Osteoblast (primary cell): ENCODE measurements at regions not wholly inside any gene's neighbourhood (a gene's known extent, or its start where the extent isn't known, plus 50 kb on each side); places are given as distances from the start of the nearest gene placed in this dataset.
"Not testable (repeated sequence)": the region's sequence is repeated elsewhere in the genome, so short reads cannot be mapped to it uniquely, and the experiment has no call there.

Experiments used
- DNase-seq: peaks from one replicate; pipeline ENCODE4 v3.0.0; 2011; ENCODE audit warnings: low spot score, mixed read lengths; ENCODE audit not compliant: insufficient read length; ENCODE audit errors: missing footprints
- H2AFZ ChIP-seq: 2 replicates; pipeline ENCODE4 v1.6.0; 2011; ENCODE audit warnings: mild to moderate bottlenecking, low read length
- H3K27ac ChIP-seq: 2 replicates; pipeline ENCODE4 v1.5.1; 2011; ENCODE audit warnings: mild to moderate bottlenecking, low read depth, low read length, moderate library complexity
- H3K27me3 ChIP-seq: 2 replicates; pipeline ENCODE4 v1.6.0; 2012; ENCODE audit warnings: mild to moderate bottlenecking, control low read depth, inconsistent platforms, low read length, moderate library complexity; ENCODE audit not compliant: insufficient read depth
- H3K36me3 ChIP-seq: 2 replicates; pipeline ENCODE4 v1.5.1; 2011; ENCODE audit warnings: mild to moderate bottlenecking, low read length, control low read depth, moderate library complexity; ENCODE audit not compliant: insufficient read depth
- H3K4me1 ChIP-seq: 2 replicates; pipeline ENCODE4 v1.5.1; 2011; ENCODE audit warnings: mild to moderate bottlenecking, low read length, control low read depth, moderate library complexity; ENCODE audit not compliant: insufficient read depth
- H3K4me2 ChIP-seq: 2 replicates; pipeline ENCODE4 v1.6.0; 2011; ENCODE audit warnings: mild to moderate bottlenecking, low read length; ENCODE audit not compliant: insufficient read depth
- H3K4me3 ChIP-seq: fragments of 200-600 bp; sonication (generic); 3 replicates; pipeline ENCODE4 v1.5.1; 2012; ENCODE audit warnings: mild to moderate bottlenecking, low read length, inconsistent platforms; ENCODE audit not compliant: insufficient read depth
- H3K79me2 ChIP-seq: 2 replicates; pipeline ENCODE4 v1.6.0; 2012; ENCODE audit warnings: mild to moderate bottlenecking, low read length, control low read depth, inconsistent platforms; ENCODE audit not compliant: insufficient read depth
- H3K9me3 ChIP-seq: 2 replicates; pipeline ENCODE4 v1.5.1; 2011; ENCODE audit warnings: low read depth, low read length, control low read depth
- H4K20me1 ChIP-seq: 2 replicates; pipeline ENCODE4 v1.6.0; 2012; ENCODE audit warnings: mild to moderate bottlenecking, low read length, control low read depth; ENCODE audit not compliant: insufficient read depth
- CTCF ChIP-seq: IDR thresholded peaks from 2 replicates; pipeline ENCODE4 v1.5.1; 2011; ENCODE audit warnings: mild to moderate bottlenecking, low read depth, low read length, moderate library complexity; ENCODE audit errors: extremely low read depth

GRCh38 chrX:2561456-2561855 lies 60.7 kb upstream of the DHRSX start:
- Histone ChIP-seq H3K79me2 (no peaks in the 10 kb centered on the region), H3K9me3 (no peaks in the 10 kb centered on the region), H2AFZ (no peak overlapping the region), H3K27ac (no peak overlapping the region), H3K27me3 (peaks cover 10% of the 10 kb centered on the region), H3K4me2 (no peak overlapping the region), H3K36me3 (no peaks in the 10 kb centered on the region), H4K20me1 (no peaks in the 10 kb centered on the region), H3K4me1 (no peaks in the 10 kb centered on the region), H3K4me3 (no peak overlapping the region)
- DNase-seq = no peak
- TF ChIP-seq CTCF = no peak

DNA sequence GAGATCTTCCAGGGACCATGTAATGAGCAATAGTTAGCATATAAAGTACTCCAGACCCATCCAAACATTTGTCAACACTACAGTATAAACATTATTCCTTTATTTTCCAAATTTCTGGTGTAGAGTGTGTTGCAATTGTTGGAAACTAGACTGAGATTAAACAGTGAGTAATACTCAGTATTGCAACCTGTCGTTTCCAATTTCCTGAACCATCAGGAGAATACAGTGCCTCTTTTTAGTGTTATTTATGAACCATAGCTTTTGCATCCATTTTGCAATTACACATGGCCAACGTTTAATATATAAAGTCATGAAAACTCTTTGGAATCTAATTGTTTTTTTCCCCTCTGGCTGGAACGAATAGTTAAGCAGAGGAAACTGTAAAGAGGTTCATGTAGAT lies 58.3 kb upstream of the DHRSX start:
- Histone ChIP-seq H3K4me3 (no peak overlapping the region), H3K36me3 (no peaks in the 10 kb centered on the region), H3K79me2 (no peaks in the 10 kb centered on the region), H3K27ac (no peak overlapping the region), H2AFZ (no peak overlapping the region), H3K4me2 (no peak overlapping the region), H3K4me1 (no peaks in the 10 kb centered on the region), H4K20me1 (no peaks in the 10 kb centered on the region), H3K27me3 (peaks cover 14% of the 10 kb centered on the region), H3K9me3 (no peaks in the 10 kb centered on the region)
- TF ChIP-seq CTCF = no peak
- no peak for DNase-seq

- Histone ChIP-seq H3K27me3 (peaks cover 24% of the 10 kb centered on the region), H3K4me3 (no peak overlapping the region), H2AFZ (no peak overlapping the region), H3K4me2 (no peak overlapping the region), H3K4me1 (peaks cover 5% of the 10 kb centered on the region), H3K36me3 (no peaks in the 10 kb centered on the region), H3K79me2 (no peaks in the 10 kb centered on the region), H4K20me1 (no peaks in the 10 kb centered on the region), H3K9me3 (no peaks in the 10 kb centered on the region), H3K27ac (no peak overlapping the region)
- no peak for DNase-seq
- TF ChIP-seq CTCF = no peak
Observed at GRCh38 chrX:2554891-2555290, 54.1 kb upstream of the DHRSX start.

- not testable (repeated sequence) for H3K4me3 ChIP-seq, DNase-seq, H3K4me1 ChIP-seq, H3K9me3 ChIP-seq, H4K20me1 ChIP-seq, H3K27ac ChIP-seq, H3K79me2 ChIP-seq, H3K36me3 ChIP-seq, H3K4me2 ChIP-seq, H2AFZ ChIP-seq
- H3K27me3 ChIP-seq = peaks cover 28% of the 10 kb centered on the region
Observed at GRCh38 chrX:2554066-2554465, 53.3 kb upstream of the DHRSX start.
